NB4 (cell line): ENCODE measurements at regions not wholly inside any gene's neighbourhood (a gene's known extent, or its start where the extent isn't known, plus 50 kb on each side); places are given as distances from the start of the nearest gene placed in this dataset.

ENCODE experiments used
- CTCF ChIP-seq: IDR thresholded peaks from one replicate; pipeline ENCODE4 v1.5.1; 2012; ENCODE audit warnings: low read depth, low read length
- POLR2A ChIP-seq: IDR thresholded peaks from 2 replicates; pipeline ENCODE4 v1.6.1; 2011; ENCODE audit warnings: mild to moderate bottlenecking; ENCODE audit not compliant: insufficient read length; ENCODE audit errors: extremely low read depth

- no peak for TF ChIP-seq CTCF
- TF ChIP-seq POLR2A, result no peak
These were observed 264.9 kb downstream of the C12orf75 start for GRCh38 chr12:105595440-105595839.
